Keratinocyte (primary cell): ENCODE measurements at regions not wholly inside any gene's neighbourhood (a gene's known extent, or its start where the extent isn't known, plus 50 kb on each side); places are given as distances from the start of the nearest gene placed in this dataset.

Experiments used
- DNase-seq: peaks from one replicate; pipeline ENCODE4 v3.0.0-alpha.2; 2011; ENCODE audit warnings: low read depth, missing footprints, low spot score
- FAIRE-seq: peaks from 2 replicates; lab custom pipeline; 2011; peaks lifted over from hg19 to GRCh38; lab: Jason Lieb, UNC
- H2AFZ ChIP-seq: 2 replicates; pipeline ENCODE4 v1.6.0; 2012; ENCODE audit warnings: low read length, control low read depth, inconsistent platforms; ENCODE audit not compliant: control insufficient read depth
- H3K27ac ChIP-seq: 2 replicates; pipeline ENCODE4 v1.5.1; 2011; ENCODE audit warnings: low read length; ENCODE audit not compliant: control insufficient read depth, insufficient read depth
- H3K27me3 ChIP-seq: 3 replicates; pipeline ENCODE4 v1.6.0; 2011; ENCODE audit warnings: low read length; ENCODE audit not compliant: control insufficient read depth, insufficient read depth; ENCODE audit errors: extremely low read depth
- H3K36me3 ChIP-seq, 2 experiments: 2 replicates in 1 of 2; 3 replicates in 1 of 2; pipeline ENCODE4 v1.5.1; 2011; ENCODE audit warnings: low read length in 2 of 2, mild to moderate bottlenecking in 1 of 2; ENCODE audit not compliant: control insufficient read depth in 2 of 2, insufficient read depth in 2 of 2; ENCODE audit errors: extremely low read depth in 1 of 2
- H3K4me1 ChIP-seq: 3 replicates; pipeline ENCODE4 v1.5.1; 2011; ENCODE audit warnings: low read length; ENCODE audit not compliant: control insufficient read depth, insufficient read depth; ENCODE audit errors: extremely low read depth
- H3K4me2 ChIP-seq: 3 replicates; pipeline ENCODE4 v1.6.0; 2011; ENCODE audit warnings: low read depth, low read length; ENCODE audit not compliant: control insufficient read depth, insufficient read depth; ENCODE audit errors: extremely low read depth
- H3K4me3 ChIP-seq, 3 experiments: fragments of 200-600 bp in 1 of 3; sonication (generic) in 1 of 3; 2 replicates in 2 of 3; 3 replicates in 1 of 3; pipeline ENCODE4 v1.5.1; 2011 to 2016; ENCODE audit warnings: low read length in 3 of 3, mild to moderate bottlenecking in 3 of 3, control low read depth in 2 of 3, inconsistent platforms in 1 of 3, low read depth in 1 of 3, mixed read lengths in 1 of 3, mixed run types in 1 of 3, moderate library complexity in 1 of 3; ENCODE audit not compliant: control insufficient read depth in 2 of 3, insufficient read depth in 2 of 3; ENCODE audit errors: extremely low read depth in 1 of 3
- H3K79me2 ChIP-seq: 2 replicates; pipeline ENCODE4 v1.6.0; 2012; ENCODE audit warnings: low read length; ENCODE audit not compliant: control insufficient read depth, insufficient read depth
- H3K9ac ChIP-seq: 3 replicates; pipeline ENCODE4 v1.6.0; 2011; ENCODE audit warnings: low read length; ENCODE audit not compliant: control insufficient read depth, insufficient read depth; ENCODE audit errors: extremely low read depth
- H3K9me1 ChIP-seq: 3 replicates; pipeline ENCODE4 v1.6.0; 2011; ENCODE audit warnings: low read length; ENCODE audit not compliant: control insufficient read depth, insufficient read depth; ENCODE audit errors: extremely low read depth
- H3K9me3 ChIP-seq: 2 replicates; pipeline ENCODE4 v1.5.1; 2012; ENCODE audit warnings: low read depth, low read length; ENCODE audit not compliant: control insufficient read depth
- H4K20me1 ChIP-seq: 3 replicates; pipeline ENCODE4 v1.6.0; 2011; ENCODE audit warnings: low read length; ENCODE audit not compliant: control insufficient read depth, insufficient read depth; ENCODE audit errors: extremely low read depth
- EZH2 ChIP-seq: IDR thresholded peaks from one replicate; pipeline ENCODE4 v1.6.1; 2012; ENCODE audit warnings: inconsistent platforms, mild to moderate bottlenecking, low read length, moderate library complexity
- dilution Hi-C: fragments of 300-500 bp; cut with MboI; formaldehyde crosslinking; loops from one replicate; pipeline ENCODE4 v1.7.0; 2020; ENCODE audit warnings: low sequenced_read_pairs; ENCODE audit not compliant: extremely low pct_ligation_motif_present
- TF ChIP-seq, protein P1 (sequence below), 3 experiments: IDR thresholded peaks in 1 of 3; conservative IDR thresholded peaks in 1 of 3; optimal IDR thresholded peaks in 1 of 3; 2 replicates in 2 of 3; 3 replicates in 1 of 3; pipeline versions ENCODE3 to v1.5.1; 2011; ENCODE audit warnings: low read length in 3 of 3, mild to moderate bottlenecking in 3 of 3, moderate library complexity in 2 of 3, control low read depth in 1 of 3, inconsistent platforms in 1 of 3; ENCODE audit not compliant: insufficient read depth in 2 of 3; ENCODE audit errors: extremely low read depth in 1 of 3

DNA sequence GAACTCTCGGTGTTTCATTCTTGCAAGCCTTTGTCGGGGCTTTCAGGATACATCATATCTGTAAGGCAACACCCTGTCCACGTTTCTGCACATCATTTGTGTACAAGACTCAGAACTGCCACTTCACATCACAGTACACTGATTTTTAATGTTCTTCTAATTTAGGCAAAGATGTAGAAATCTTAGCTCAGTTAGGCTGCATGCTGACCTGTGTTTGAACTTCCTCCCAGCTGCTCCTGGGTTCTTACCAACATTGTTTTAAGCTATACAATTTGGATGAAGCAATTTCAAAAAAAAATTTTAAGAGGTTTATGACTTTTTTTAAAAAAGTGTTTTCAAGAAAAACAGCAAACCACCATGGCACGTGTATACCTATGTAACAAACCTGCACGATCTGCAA, 1047.9 kb upstream of the SLC10A2 start:
- H3K9me1 ChIP-seq, result no peaks in the 10 kb centered on the region
- H4K20me1 ChIP-seq, result no peaks in the 10 kb centered on the region
- dilution Hi-C loops, result no loop called here
- no peaks in the 10 kb centered on the region for H3K4me1 ChIP-seq
- no peak overlapping the region for H2AFZ ChIP-seq
- H3K9me3 ChIP-seq, result no peaks in the 10 kb centered on the region
- H3K27ac ChIP-seq, result no peak overlapping the region
- TF ChIP-seq EZH2, result no peak
- TF ChIP-seq, protein P1, sequence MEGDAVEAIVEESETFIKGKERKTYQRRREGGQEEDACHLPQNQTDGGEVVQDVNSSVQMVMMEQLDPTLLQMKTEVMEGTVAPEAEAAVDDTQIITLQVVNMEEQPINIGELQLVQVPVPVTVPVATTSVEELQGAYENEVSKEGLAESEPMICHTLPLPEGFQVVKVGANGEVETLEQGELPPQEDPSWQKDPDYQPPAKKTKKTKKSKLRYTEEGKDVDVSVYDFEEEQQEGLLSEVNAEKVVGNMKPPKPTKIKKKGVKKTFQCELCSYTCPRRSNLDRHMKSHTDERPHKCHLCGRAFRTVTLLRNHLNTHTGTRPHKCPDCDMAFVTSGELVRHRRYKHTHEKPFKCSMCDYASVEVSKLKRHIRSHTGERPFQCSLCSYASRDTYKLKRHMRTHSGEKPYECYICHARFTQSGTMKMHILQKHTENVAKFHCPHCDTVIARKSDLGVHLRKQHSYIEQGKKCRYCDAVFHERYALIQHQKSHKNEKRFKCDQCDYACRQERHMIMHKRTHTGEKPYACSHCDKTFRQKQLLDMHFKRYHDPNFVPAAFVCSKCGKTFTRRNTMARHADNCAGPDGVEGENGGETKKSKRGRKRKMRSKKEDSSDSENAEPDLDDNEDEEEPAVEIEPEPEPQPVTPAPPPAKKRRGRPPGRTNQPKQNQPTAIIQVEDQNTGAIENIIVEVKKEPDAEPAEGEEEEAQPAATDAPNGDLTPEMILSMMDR (optimal IDR thresholded peaks at IDR 0.05 in 1 of 3, IDR thresholded peaks at IDR 0.05 in 1 of 3, conservative IDR thresholded peaks at IDR 0.05 in 1 of 3; ENCODE audit: extremely low read depth in 1 of 3, insufficient read depth in 2 of 3, low read length in 3 of 3), result no peak
- H3K79me2 ChIP-seq, result no peaks in the 10 kb centered on the region
- H3K9ac ChIP-seq, result no peak overlapping the region
- H3K27me3 ChIP-seq, result no peaks in the 10 kb centered on the region
- H3K4me3 ChIP-seq, result no peak overlapping the region
- no peak for DNase-seq
- H3K4me2 ChIP-seq, result no peak overlapping the region
- FAIRE-seq, result no peak
- no peaks in the 10 kb centered on the region for H3K36me3 ChIP-seq

DNA sequence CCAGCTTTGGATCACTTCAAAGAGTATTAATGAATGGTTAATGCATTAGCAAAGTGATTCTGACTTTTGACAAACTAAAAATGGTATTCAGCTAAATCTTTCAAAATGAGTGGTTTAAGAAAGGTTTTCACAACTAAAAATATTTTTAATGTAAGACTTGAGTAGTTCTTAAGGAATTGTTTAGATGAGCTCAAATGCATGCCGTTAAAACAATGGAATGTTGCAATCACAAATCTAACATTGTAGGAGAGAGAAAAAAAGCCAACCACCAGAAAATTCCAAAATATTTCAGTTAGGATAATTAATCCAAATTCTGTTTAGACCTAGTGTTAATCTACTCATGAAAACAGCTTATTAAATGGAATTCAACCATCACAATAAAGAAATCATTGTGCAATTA, 1044.8 kb upstream of the SLC10A2 start:
- DNase-seq, result no peak
- Histone ChIP-seq H3K9me1 (no peaks in the 10 kb centered on the region), H3K9me3 (no peaks in the 10 kb centered on the region), H3K36me3 (no peaks in the 10 kb centered on the region), H3K79me2 (no peaks in the 10 kb centered on the region), H3K4me2 (no peak overlapping the region), H4K20me1 (no peaks in the 10 kb centered on the region), H3K4me1 (no peaks in the 10 kb centered on the region), H2AFZ (no peak overlapping the region), H3K9ac (no peak overlapping the region), H3K27me3 (no peaks in the 10 kb centered on the region), H3K27ac (no peak overlapping the region), H3K4me3 (no peak overlapping the region)
- dilution Hi-C loops, result no loop called here
- no peak for TF ChIP-seq EZH2
- TF ChIP-seq, protein P1 (optimal IDR thresholded peaks at IDR 0.05 in 1 of 3, IDR thresholded peaks at IDR 0.05 in 1 of 3, conservative IDR thresholded peaks at IDR 0.05 in 1 of 3; ENCODE audit: extremely low read depth in 1 of 3, insufficient read depth in 2 of 3, low read length in 3 of 3), result no peak
- FAIRE-seq, result no peak
